HG03442 (cell line): ENCODE measurements at regions not wholly inside any gene's neighbourhood (a gene's known extent, or its start where the extent isn't known, plus 50 kb on each side); places are given as distances from the start of the nearest gene placed in this dataset.

Source experiments
- ATAC-seq: cut with Tn5 transposase; IDR thresholded peaks from one replicate; pipeline ENCODE4 v1.9.1; 2021; ENCODE audit warnings: mild to moderate bottlenecking, moderate library complexity; ENCODE audit not compliant: unreplicated experiment

GRCh38 chr9:113701774-113702755 is 174.0 kb upstream of the ZNF618 start:
- no peak for ATAC-seq

GRCh38 chr9:113705306-113705927 is 170.7 kb upstream of the ZNF618 start:
- ATAC-seq = no peak

- ATAC-seq = no peak
Observed at GRCh38 chr9:113705928-113706519, 170.1 kb upstream of the ZNF618 start.

- no peak for ATAC-seq
Observed at GRCh38 chr9:113707953-113708695, 168.0 kb upstream of the ZNF618 start.

DNA sequence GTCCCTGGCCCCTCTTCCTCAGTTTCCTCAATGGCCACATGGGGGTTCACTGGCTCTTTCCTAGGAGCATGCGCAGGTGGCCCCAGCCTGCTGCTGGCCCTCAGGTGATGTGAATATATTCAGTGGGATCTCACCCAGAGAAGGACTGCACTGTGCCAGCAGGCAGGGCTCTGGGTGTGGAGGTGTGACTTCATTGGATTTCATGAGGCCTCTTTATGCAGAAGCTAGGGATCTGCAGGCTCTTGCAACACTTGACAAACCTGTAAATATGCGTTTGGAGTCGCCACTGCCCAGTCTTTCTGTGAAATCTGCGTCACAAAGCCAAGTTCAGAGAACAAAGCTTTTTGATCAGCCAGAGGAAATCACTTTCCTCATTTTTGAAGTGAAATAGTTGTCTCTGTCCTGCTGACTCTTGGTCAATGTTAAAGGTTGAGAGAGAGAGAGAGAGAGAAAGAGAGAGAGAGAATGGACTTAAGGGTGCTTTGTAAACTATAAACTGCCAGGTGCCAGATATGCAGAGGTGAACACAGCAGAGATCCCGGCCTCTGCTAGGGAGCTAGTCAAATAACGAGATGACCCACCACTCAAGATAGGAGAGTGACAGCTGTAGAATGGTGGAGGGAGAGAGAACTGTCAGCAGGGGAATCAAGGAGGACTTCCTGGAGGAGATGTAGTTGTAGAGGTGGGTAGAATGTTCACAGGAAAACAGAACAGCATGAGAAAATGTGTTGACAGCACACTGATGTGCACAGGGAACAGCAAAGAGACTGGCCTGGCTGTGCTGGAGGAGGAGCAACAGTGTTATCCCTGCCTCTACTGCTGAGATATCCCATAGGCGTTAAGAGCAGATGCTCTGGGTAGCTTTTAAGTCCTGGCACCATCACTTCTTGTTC is 167.0 kb upstream of the ZNF618 start:
- no peak for ATAC-seq

DNA sequence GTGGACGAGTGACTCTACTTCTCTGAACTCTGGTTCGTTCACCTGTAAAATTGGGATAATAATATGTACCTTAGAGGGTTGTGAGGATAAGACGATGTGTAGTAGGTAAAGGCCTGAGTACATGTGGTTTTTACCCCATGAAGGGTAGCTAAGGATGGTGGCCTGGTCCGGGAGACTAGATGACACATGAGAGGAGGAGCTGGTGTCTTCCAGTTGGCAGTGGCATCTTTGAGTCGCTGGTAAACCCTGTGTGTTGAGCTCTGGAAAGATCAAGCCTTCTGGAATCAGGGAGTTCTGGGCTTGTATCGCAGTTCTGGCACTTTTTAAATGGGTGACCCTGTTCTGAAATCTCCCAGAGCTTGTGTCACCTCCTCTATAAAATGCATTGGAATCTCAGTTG is 166.4 kb upstream of the ZNF618 start:
- ATAC-seq = no peak

- ATAC-seq = no peak
Observed at GRCh38 chr9:113711251-113711650, 164.9 kb upstream of the ZNF618 start.

- no peak for ATAC-seq
Observed at GRCh38 chr9:113712053-113712452, 164.1 kb upstream of the ZNF618 start.

DNA sequence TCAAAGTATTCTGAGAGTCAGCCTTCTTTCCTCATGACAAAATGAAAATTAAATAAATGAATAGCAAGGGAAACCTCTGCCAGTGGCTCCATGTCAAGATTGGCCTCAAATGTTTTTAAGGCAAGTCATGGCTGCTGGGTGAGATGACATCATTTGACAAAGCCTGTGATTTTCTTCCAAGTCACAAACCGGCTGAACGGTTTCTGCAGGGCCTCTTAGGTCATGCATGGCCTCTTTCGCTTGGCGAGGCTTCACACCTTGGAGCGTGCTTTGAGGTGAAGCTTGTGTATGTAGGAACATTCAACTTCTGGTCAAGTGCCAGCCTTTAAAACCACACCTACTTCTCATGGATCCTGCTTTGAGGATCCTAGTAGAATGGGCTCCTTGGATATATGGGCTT is 161.0 kb upstream of the ZNF618 start:
- ATAC-seq = no peak

DNA sequence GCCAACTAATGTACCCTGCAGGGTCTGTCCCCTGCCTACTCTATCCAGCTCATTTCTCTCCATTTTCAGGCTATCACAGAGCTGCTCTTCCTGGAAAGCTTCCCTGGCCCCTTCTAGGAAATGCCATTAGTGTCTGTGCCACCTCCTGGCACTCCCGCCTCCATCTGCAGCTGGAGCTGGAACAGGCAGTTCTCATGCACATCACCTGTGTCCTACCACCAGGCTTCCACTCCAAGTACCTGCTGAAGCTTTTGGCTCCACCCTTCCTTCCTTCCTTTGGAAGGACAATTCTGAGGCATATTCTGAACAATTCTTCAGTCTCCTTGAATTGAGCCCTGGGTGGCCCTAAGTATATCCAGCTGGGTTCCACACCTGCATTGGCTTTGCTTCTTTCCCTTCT is 156.2 kb upstream of the ZNF618 start:
- no peak for ATAC-seq

- no peak for ATAC-seq
Observed at GRCh38 chr9:113720495-113720894, 155.6 kb upstream of the ZNF618 start.

DNA sequence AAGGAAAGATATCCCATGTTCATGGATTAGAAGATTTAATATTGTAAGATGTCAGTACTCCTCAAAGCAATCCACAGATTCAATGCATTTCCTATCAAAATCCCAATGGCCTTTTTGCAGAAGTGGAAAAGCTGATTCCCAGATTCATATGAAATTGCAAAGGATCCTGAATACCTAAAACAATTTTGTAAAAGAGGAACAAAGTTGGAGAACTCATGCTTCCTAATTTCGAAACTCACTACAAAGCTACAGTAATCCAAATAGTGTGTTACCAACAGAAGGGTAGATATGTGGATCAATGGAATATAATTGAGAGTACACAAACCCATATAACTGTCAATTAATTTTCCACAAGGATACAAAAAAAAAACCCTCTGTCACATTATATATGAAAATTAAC is 154.3 kb upstream of the ZNF618 start:
- ATAC-seq = no peak

- ATAC-seq = no peak
Observed at GRCh38 chr9:113724202-113724601, 151.9 kb upstream of the ZNF618 start.

DNA sequence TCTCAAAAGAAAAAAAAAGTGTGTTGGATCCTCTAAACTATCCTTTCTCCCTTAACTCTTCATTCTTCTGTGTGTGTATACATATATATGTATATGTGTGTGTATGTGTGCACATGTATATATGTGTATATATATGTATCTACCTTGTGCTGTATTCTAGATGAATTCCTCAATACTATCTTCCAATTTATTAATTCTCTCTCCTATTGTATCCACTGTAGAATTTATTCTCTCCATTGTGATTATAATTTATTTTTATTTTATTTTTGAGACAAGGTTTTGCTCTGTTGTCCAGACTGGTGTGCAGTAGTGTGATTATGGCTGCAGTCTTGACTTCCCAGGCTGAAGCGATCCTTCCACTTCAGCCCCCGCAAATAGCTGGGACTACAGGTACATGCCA is 147.1 kb upstream of the ZNF618 start:
- no peak for ATAC-seq

DNA sequence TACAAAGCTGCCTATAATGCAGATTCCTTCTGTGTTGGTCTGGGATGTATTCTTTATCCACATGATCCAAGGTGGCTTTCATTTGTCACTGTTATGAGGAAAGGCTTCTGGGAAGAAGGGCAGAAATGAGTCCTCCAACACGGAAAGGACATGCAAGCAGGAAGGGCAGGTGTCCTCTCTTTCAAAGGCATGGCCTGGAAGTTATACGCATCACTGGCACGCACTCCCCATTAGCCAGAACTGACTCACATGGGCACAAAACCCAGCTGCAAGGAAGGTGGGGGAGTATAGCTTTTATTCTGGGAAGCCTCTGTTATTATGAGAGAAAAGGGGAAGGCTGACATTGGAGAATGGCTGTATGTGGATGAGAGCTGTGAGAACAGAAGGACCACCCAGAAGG is 141.3 kb upstream of the ZNF618 start:
- no peak for ATAC-seq

DNA sequence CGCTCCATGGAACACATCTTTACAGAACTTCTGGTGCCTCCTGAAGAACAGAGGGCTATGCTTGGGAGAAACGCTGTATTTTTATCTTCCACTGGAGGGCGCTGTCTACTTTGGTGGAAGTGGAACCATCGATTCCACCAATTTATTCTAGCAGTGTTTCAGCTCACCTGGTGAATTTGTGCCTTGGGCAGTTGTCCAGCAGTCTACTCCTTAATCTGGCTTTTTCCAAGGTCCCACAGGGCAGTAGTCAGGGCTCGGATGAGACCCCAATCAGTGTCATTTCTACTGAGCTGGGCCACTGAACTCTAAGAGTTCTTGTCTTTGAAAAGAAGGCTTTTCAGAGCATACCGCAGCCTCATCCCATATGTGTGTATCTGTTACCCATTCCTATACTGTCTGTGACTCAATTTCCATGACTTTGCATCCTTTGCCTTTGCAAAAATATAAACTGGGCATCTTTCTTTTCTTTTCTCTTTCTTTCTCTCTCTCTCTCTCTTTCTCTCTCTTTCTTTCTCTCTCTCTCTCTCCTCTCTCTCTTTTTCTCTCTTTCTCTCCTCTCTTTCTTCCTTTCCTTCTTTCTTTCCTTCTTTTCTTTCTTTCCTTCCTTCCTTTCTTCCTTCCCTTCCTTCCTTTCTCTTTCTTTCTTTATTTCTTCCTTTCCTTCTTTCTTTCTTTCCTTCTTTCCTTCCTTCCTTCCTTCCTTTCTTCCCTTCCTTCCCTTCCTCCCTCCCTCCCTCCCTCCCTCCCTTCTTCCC is 138.4 kb upstream of the ZNF618 start:
- ATAC-seq = no peak

DNA sequence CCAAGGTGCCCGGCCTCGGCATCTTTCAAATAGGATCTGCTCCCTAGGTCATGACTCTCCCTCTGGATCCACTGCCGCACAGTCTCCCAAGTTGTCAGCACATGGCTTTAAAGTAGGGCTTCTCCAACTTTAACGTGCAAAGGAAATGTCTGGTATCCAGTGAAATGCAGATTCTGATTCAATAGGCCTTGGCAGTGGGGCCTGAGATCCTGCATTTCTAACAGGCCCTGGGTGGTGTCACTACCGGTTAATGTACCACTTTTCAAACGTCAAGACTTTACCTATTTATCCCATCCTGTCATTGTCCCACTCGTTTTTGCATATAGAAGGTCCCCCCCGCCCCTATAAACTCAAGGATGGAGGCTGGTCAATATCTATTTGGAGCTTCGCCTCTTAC is 137.6 kb upstream of the ZNF618 start:
- ATAC-seq = no peak

GRCh38 chr9:113738893-113739604 is 137.1 kb upstream of the ZNF618 start:
- ATAC-seq = no peak
